ENCODE measurements at regions not wholly inside any gene's neighbourhood (a gene's known extent, or its start where the extent isn't known, plus 50 kb on each side); places are given as distances from the start of the nearest gene placed in this dataset.

GRCh38 chr1:245046315-245046714 lies 108.5 kb upstream of the KIF26B start:
- no peaks in the 10 kb centered on the region for H3K27me3 Mint-ChIP-seq (ENCODE audit: low read depth)
- ChIA-PET CTCF (interaction anchor here (0.6 to 0.9 kb wide), 2 partner anchors 11 to 335 kb away, joined by 3 to 5 read pairs; no protein-coding TSS in a partner anchor), POLR2A (interaction anchor here (1.0 to 1.2 kb wide), 2 partner anchors 10 to 210 kb away, joined by 3 read pairs; no protein-coding TSS in a partner anchor)
- H3K27ac Mint-ChIP-seq = peak overlapping the region; percentile 1; the same call in 1 of the 2 replicates
- peaks cover 34% of the 10 kb centered on the region for H3K4me1 Mint-ChIP-seq
- no peaks in the 10 kb centered on the region for H3K36me3 Mint-ChIP-seq
- TF ChIP-seq FOXP1 (CRISPR knock-in tag; IDR thresholded peaks at IDR 0.05; ENCODE audit: borderline replicate concordance) = no peak
- no peak for TF ChIP-seq ZNF512 (CRISPR knock-in tag; IDR thresholded peaks at IDR 0.05; ENCODE audit: borderline replicate concordance)
- no peak for TF ChIP-seq GRHL2 (CRISPR knock-in tag; IDR thresholded peaks at IDR 0.05; ENCODE audit: insufficient replicate concordance, severe bottlenecking)
- TF ChIP-seq CDX4 (CRISPR knock-in tag; IDR thresholded peaks at IDR 0.05; ENCODE audit: borderline replicate concordance) = no peak
- TF ChIP-seq PREB (CRISPR knock-in tag; IDR thresholded peaks at IDR 0.05; ENCODE audit: borderline replicate concordance) = no peak
- TF ChIP-seq NFYB (CRISPR knock-in tag; conservative IDR thresholded peaks at IDR 0.05; ENCODE audit: low read depth) = no peak
- no peak for TF ChIP-seq ARID4B (CRISPR knock-in tag; IDR thresholded peaks at IDR 0.05; ENCODE audit: borderline replicate concordance)
- TF ChIP-seq ATF6 (CRISPR knock-in tag; IDR thresholded peaks at IDR 0.05) = no peak
- no peak for TF ChIP-seq HMGXB4 (CRISPR knock-in tag; IDR thresholded peaks at IDR 0.05)
- TF ChIP-seq PRDM15 (CRISPR knock-in tag; IDR thresholded peaks at IDR 0.05) = no peak
- TF ChIP-seq ZBTB21 (CRISPR knock-in tag; IDR thresholded peaks at IDR 0.05; ENCODE audit: borderline replicate concordance) = no peak
- no peak for TF ChIP-seq ZNF671 (CRISPR knock-in tag; IDR thresholded peaks at IDR 0.05)
- TF ChIP-seq ZNF416 (CRISPR knock-in tag; IDR thresholded peaks at IDR 0.05) = no peak
- H3K9me3 Mint-ChIP-seq = no peaks in the 10 kb centered on the region
- no peak overlapping the region for H3K4me3 Mint-ChIP-seq
- DNase-seq (ENCODE audit: low spot score) (no peak), ATAC-seq (no peak)
